Esophagus squamous epithelium (tissue), 5 donors: ENCODE measurements at regions not wholly inside any gene's neighbourhood (a gene's known extent, or its start where the extent isn't known, plus 50 kb on each side); places are given as distances from the start of the nearest gene placed in this dataset.

ENCODE experiments used
- DNase-seq: peaks from one replicate; lab custom pipeline; 2025; lab: John Stamatoyannopoulos, UW
- H3K27ac ChIP-seq, 4 donors: fragments of 200-600 bp; sonication (generic); one replicate each; pipeline ENCODE4 v1.5.1; 2016 to 2019; ENCODE audit warnings: mild to moderate bottlenecking in 1 of 4
- H3K27me3 ChIP-seq, 4 donors: fragments of 200-600 bp; sonication (generic); 1 replicate in 3 of 4; 2 replicates in 1 of 4; pipeline versions ENCODE4 v1.5.1 to v1.6.0; 2017 to 2021; ENCODE audit warnings: antibody characterized with exemption in 1 of 4
- H3K36me3 ChIP-seq, 3 donors: fragments of 200-600 bp; sonication (generic); one replicate each; pipeline ENCODE4 v1.5.1; 2016 to 2019
- H3K4me1 ChIP-seq, 3 donors: fragments of 200-600 bp; sonication (generic); one replicate each; pipeline ENCODE4 v1.5.1; 2017 to 2019
- H3K4me3 ChIP-seq, 4 donors: fragments of 200-600 bp; sonication (generic); 1 replicate in 3 of 4; 2 replicates in 1 of 4; pipeline ENCODE4 v1.5.1; 2016 to 2019; ENCODE audit warnings: mild to moderate bottlenecking in 2 of 4, moderate library complexity in 1 of 4
- H3K9me3 ChIP-seq, 3 donors: fragments of 200-600 bp; sonication (generic); one replicate each; pipeline ENCODE4 v1.5.1; 2016 to 2019
- POLR2A ChIP-seq, 4 donors: fragments of 450-650 bp; IDR thresholded peaks; one replicate each; pipeline ENCODE4 v1.6.1; 2017; ENCODE audit warnings: antibody characterized with exemption in 4 of 4, mild to moderate bottlenecking in 4 of 4, moderate library complexity in 3 of 4
- WGBS, 2 donors: methylation state at CpG; one replicate each; pipeline ENCODE4 v1.1.5; 2018; 5-methylcytosine and 5-hydroxymethylcytosine counted together
- intact Hi-C: fragments of 100-400 bp; cut with DNase I; formaldehyde crosslinking; loops from one replicate; pipeline ENCODE4 v1.15.0; 2022
- TF ChIP-seq, protein P1 (sequence below), 6 experiments: fragments of 450-650 bp in 4 of 6; fragments of 200-600 bp in 2 of 6; sonication (generic) in 2 of 6; IDR thresholded peaks; one replicate each; pipeline ENCODE4 v1.5.1; 2016 to 2019; ENCODE audit warnings: antibody characterized with exemption in 6 of 6, mild to moderate bottlenecking in 4 of 6, moderate library complexity in 4 of 6
- donor health status: DM: yes; HTN: yes; CAD: no.

DNA sequence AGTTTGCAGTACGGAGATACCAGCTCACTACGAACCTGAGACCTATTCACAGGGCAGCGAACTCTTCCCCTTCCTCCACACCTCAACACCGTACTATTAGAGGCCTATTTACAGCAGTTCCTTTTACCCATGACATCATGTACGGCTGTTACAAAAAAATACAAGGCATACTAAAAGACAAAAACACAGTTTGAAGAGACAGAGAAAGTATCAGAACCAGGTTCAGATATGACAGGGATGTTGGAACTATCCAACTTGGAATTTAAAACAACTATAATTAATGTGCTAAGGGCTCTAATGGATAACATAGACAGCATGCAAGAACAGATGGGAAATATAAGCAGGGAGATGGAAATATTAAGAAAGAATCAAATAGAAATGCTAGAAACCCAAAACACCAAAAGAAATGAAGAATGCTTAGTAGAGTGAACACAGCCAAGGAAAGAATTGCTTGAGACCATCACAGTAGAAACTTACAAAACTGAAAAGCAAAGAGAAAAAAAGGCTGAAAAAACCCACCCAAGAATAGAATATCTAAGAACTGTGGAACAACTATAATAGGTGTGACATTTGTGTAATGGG, 99.2 kb upstream of the ZNF521 start:
- Histone ChIP-seq H3K4me1 (no peaks in the 10 kb centered on the region), H3K36me3 (no peaks in the 10 kb centered on the region), H3K4me3 (no peak overlapping the region), H3K27ac (no peak overlapping the region), H3K27me3 (no peaks in the 10 kb centered on the region), H3K9me3 (no peaks in the 10 kb centered on the region)
- no peak for TF ChIP-seq POLR2A (IDR thresholded peaks at IDR 0.05)
- TF ChIP-seq, protein P1, sequence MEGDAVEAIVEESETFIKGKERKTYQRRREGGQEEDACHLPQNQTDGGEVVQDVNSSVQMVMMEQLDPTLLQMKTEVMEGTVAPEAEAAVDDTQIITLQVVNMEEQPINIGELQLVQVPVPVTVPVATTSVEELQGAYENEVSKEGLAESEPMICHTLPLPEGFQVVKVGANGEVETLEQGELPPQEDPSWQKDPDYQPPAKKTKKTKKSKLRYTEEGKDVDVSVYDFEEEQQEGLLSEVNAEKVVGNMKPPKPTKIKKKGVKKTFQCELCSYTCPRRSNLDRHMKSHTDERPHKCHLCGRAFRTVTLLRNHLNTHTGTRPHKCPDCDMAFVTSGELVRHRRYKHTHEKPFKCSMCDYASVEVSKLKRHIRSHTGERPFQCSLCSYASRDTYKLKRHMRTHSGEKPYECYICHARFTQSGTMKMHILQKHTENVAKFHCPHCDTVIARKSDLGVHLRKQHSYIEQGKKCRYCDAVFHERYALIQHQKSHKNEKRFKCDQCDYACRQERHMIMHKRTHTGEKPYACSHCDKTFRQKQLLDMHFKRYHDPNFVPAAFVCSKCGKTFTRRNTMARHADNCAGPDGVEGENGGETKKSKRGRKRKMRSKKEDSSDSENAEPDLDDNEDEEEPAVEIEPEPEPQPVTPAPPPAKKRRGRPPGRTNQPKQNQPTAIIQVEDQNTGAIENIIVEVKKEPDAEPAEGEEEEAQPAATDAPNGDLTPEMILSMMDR (IDR thresholded peaks at IDR 0.05): no peak
- DNase-seq: no peak
- WGBS, 2 donors: 80 to 86% methylated on average over 5 of the region's 5 CpGs
- intact Hi-C loops: no loop called here

- intact Hi-C loops: no loop called here
- H3K27ac ChIP-seq: no peak overlapping the region
- no peak for TF ChIP-seq POLR2A (IDR thresholded peaks at IDR 0.05)
- TF ChIP-seq, protein P1 (IDR thresholded peaks at IDR 0.05): no peak
Measured at GRCh38 chr18:25449046-25449445, 97.1 kb upstream of the ZNF521 start.

DNA sequence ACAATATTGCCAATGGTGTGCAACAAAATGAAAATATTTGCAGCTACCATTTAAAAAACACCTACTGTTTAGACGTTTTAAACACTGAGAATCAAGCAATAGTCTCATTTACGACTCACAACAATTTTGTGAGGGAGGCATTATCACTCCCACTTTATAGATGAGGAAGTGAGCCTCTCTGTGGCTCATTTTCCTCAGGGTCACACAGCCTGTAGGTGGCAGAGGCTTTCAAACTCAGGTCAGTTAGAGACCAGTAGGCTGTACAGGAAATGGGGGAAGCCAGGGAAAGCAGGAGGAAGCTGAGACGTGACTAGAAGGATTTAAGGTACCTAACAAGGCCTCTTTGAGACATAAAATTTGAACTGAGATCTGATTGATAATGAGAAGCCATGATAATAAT, 95.0 kb upstream of the ZNF521 start:
- TF ChIP-seq, protein P1 (IDR thresholded peaks at IDR 0.05): no peak
- no peak for TF ChIP-seq POLR2A (IDR thresholded peaks at IDR 0.05)
- Histone ChIP-seq H3K27me3 (no peaks in the 10 kb centered on the region), H3K4me1 (no peaks in the 10 kb centered on the region), H3K4me3 (no peak overlapping the region), H3K27ac (no peak overlapping the region), H3K36me3 (no peaks in the 10 kb centered on the region), H3K9me3 (no peaks in the 10 kb centered on the region)
- intact Hi-C loops: no loop called here
- 54 to 71% methylated on average over 3 of the region's 3 CpGs for WGBS, 2 donors
- DNase-seq: no peak

More at GRCh38 chr18:25449046-25449445, 97.1 kb upstream of the ZNF521 start:
- no peaks in the 10 kb centered on the region for H3K4me1 ChIP-seq
- no peak for DNase-seq
- H3K4me3 ChIP-seq: no peak overlapping the region
- no peaks in the 10 kb centered on the region for H3K36me3 ChIP-seq
- no peaks in the 10 kb centered on the region for H3K9me3 ChIP-seq
- H3K27me3 ChIP-seq: no peaks in the 10 kb centered on the region

GRCh38 chr18:25445430-25445829, 93.5 kb upstream of the ZNF521 start:
- Histone ChIP-seq H3K36me3 (no peaks in the 10 kb centered on the region), H3K4me1 (no peaks in the 10 kb centered on the region), H3K27ac (no peak overlapping the region), H3K27me3 (no peaks in the 10 kb centered on the region), H3K9me3 (no peaks in the 10 kb centered on the region), H3K4me3 (no peak overlapping the region)
- TF ChIP-seq, protein P1 (IDR thresholded peaks at IDR 0.05): no peak
- TF ChIP-seq POLR2A (IDR thresholded peaks at IDR 0.05): no peak
- WGBS, 2 donors: 77 to 85% methylated on average over 5 of the region's 5 CpGs
- no peak for DNase-seq
- intact Hi-C loops: no loop called here

DNA sequence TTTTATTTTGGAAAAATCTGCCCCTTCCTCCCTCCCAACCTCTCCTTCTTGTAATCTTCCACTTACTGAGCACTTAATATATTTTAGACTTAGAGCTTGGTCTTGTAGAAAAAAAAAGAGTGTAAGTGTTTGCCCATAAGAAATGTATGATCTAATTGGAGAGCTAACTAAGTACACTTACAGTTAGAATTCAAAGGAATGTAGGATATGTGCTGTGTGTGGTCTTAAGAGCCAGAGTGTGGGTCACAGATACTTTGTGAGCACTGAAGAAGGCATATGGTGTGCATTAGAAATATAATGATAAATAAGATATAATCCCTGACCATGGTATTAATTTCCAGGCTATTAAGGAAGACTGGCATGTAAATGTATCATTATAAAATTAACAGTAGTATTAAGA, 91.8 kb upstream of the ZNF521 start:
- no peaks in the 10 kb centered on the region for H3K36me3 ChIP-seq
- H3K9me3 ChIP-seq: no peaks in the 10 kb centered on the region
- TF ChIP-seq POLR2A (IDR thresholded peaks at IDR 0.05): no peak
- TF ChIP-seq, protein P1 (IDR thresholded peaks at IDR 0.05): no peak
- H3K4me3 ChIP-seq: no peak overlapping the region
- no peaks in the 10 kb centered on the region for H3K27me3 ChIP-seq
- H3K4me1 ChIP-seq: no peaks in the 10 kb centered on the region
- H3K27ac ChIP-seq: no peak overlapping the region
- DNase-seq: no peak
- intact Hi-C loops: no loop called here
